CD4-positive, alpha-beta T cell treated with Interleukin-10 for 1 hour (primary cell): ENCODE measurements at regions not wholly inside any gene's neighbourhood (a gene's known extent, or its start where the extent isn't known, plus 50 kb on each side); places are given as distances from the start of the nearest gene placed in this dataset.

Experiments
- DNase-seq: peaks from one replicate; pipeline ENCODE4 v3.0.0-alpha.2; 2020

DNA sequence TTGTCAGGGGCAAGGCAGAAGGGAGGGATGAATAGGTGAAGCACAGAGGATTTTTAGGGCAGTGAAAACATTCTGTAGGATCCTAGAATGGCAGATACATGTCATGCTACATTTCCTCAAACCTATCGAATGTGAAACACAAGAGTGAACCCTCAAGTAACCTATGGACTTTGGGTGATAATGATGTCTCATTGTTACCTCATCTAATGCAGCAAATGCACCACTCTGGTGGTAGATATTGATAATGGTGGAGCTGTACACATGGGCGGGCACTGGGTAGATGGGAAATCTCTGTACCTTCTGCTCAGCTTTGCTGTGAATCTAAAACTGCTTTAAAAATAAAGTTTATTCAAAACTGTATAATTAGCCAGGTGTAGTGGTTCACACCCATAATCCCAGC is 95.2 kb upstream of the NCK2 start:
- DNase-seq: no peak

DNA sequence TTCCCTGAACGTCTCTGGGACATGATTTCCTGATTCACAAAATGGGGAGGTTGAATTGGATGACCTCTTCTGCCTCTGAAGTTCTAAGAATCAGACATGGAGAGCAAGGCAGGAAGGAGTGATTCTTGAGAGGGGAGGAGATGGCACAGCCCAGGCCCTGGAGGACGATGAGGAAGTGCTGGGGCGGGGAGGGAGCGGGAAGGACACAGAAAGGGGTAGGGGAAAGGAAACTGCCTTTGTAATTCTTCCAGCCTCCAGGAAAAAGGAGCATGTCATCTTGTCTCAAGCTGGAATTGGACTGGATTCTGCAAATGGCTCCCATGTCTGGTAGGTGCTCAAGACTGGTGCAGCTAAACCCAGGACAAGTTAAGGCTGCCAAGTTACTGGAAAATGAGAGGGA is 97.0 kb upstream of the NCK2 start:
- DNase-seq: no peak

DNA sequence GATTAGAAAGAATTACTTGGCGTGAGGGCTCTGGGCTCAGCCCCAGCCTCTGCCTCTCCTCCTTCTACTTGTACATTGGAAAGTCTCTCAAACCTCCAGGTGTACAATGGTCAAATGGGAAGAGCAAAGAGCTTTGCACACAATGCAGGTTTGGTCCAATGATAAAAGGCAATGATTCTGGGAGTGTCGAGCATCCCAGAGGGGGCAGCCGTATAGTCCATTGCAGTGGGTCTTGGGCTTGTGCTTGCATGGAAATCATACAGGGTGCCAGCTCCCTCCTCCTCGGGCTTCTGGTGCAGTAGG is 98.0 kb upstream of the NCK2 start:
- no peak for DNase-seq

DNA sequence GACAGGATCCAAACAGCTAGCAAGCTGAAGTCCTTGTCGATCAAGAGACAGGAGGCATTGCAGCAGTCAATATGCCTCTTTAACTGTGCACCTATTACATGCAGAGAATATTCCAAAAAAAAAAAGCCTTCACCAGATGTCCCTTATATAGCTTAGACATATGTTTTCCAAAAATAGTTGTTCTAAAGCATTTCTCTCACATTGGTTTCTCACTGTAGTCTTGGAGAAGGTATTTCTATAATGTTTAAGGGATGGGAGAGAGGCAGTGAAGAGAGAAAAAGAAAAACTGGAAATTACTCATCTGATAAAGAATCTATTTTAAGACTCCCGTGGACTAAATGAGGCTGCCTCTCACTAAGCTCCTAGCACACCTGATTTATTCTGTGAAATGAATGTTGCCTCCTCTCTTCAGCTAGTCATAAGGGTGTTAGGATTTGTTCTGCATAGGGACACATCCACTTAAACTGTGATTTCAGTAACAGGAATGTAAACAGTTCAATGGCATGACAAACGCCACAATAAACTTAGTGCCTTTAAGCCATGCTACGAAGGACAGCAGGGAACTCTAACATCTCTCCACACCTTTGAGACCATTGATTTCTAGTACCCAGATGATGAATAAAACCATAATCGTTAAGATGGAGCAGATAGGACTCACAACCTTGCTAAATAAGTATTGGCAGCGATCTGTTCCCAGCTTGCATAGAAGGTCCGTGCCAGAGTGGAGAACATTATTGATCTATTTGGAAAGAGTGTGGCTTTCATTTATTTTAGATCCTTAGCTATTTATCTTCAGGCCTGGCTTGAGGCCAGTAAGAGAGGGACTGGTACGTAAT is 98.6 kb upstream of the NCK2 start:
- DNase-seq: no peak

DNA sequence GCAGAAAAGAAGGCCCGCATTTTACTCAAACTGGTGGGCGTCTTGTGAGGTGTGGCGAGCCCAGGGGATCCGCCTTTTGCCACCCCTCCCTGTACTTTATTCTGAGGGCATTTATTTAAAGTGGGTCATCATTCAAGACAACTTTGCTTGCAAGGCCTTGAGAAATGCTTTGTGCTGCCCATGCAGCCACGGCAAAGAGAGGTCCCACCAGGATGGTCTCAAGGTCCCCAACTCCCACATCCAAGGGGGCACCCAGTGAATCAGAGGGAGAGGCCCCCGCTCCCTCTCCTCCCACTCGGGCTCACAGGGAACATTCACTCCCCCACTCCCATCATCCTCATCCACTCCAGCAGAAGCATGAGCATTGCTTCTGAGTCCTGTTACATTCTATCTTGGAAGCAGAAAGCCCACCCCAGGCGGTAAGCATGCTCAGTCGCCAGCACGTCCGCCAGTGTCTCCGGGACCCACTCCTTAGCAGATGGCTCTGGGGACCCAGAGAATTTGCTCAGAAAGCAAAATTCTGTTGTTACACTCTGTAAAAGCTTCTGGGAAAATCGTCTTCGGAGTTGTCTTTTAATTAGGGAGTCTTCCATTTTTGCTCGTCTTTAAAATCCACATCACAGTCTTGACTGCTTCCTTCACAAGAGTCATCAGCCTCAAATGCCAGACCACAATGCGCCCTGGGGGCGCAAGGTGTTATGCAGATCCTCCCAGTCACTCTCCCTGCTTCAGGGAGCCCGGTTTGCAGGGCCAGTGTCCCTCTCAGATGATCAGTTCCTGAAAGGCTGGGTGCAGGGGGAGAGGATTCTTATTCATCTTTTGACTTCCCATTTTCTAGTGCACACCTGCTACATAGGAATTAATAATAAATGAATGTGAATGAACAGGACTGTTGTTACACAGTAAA is 99.4 kb upstream of the NCK2 start:
- no peak for DNase-seq

DNA sequence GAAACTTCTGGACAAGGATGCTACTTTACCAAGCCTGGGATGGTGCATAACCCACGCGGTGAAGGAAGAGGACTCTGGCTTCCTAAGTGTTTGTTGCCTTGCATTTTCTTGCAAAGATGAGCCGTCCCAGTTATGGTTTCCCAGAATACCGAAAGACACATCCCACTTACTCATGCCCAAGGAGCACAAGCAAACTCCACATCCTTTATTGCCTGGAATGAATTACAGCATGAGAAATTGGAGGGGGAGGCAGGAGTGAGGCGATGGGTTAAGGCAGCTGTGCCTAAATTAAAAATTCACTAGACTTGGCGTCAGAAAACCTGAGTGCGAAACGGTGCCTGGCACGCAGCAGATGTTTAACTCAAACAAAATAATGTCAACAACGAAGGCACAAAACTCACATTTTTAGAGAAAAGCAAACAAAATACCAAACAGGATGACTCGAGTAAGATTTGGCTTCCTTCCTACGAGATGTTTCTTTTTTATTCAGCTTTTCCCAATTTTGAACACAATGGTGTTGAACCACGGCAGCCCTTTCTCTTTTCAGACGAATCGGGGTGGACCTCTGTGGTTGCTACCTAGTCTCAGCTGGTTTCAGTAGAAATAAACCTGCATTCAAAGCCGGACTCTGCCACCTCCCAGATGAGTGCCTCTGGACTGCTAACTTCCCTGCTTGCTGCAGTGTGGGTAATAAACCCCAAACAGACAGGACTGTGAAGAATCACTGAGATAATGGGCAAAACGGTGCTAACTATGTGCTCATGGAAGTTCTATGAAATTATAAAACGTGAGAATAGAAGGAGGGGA is 100.3 kb upstream of the NCK2 start:
- DNase-seq: no peak

DNA sequence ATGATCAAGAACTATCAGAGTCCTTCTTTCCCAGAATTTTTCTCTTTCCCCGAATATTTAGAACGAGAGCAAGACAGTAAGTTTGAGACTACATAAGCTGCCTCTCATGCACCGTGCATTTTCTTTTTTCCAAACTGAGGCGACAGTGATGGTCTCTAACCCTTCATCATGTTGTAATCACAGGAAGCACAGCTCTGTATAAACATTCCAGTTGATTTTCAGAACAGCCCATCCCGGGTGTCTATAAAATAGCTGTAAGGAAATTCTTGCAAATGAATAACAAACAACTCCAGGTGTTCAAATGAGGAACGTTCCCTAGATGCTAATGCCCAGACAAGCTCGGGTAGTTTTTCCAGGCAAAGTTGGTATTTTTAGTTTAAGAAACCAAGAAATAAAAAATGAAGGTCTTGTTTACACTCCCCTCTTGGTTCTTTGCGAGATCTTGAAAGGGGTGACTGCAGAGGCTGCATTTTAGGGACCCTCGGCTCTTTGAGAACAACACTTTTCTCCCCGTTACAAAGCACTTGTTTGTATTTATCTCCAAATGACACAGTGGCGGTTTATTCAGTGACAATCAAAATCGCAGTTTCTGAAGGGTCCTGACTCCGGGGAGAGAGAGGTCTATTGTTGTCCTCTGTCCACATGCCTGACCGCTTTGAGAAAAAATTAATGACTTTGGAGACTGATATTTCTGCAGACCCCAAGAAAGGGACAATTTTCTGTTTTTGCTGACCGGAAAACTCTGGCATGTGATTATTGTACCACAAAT is 101.1 kb upstream of the NCK2 start:
- DNase-seq: no peak

DNA sequence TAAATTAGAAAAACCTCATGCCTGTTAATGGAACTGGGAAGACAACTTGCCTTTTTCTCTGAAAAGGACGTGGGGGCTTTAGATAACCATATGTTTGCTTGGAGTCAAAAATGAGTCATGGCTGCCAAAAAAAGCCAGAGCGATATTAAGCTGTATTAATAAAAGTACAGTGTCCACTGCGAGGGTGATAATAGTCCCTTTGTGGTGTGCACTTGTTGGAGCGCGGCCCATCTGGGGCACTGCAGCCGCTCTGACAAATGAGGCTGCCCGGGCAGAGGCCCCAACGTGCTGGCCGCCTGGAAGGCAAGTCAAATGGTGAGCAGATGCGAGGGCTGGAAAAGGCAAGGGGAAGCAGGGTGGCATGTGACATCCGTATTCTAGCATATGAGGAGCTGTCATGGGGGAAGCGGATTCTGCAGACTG is 103.3 kb upstream of the NCK2 start:
- DNase-seq: no peak

DNA sequence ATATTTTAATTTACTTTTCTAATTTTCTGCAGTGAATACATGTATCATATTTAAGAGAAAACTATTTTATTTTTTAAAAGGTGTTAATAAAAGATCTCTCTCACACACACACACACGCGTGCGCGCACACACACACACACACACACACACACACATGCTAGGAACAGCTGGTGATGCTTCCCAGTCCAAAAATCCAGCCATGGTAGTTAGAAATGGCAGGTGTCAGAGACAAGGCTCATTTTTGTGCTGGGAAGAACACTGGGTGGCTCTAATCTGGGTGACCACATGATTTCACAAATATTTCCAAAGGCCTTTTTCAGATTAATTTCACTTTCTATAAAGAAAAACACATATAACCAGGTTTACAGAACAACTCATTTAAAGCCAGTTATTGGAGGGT is 104.5 kb upstream of the NCK2 start:
- DNase-seq: no peak

DNA sequence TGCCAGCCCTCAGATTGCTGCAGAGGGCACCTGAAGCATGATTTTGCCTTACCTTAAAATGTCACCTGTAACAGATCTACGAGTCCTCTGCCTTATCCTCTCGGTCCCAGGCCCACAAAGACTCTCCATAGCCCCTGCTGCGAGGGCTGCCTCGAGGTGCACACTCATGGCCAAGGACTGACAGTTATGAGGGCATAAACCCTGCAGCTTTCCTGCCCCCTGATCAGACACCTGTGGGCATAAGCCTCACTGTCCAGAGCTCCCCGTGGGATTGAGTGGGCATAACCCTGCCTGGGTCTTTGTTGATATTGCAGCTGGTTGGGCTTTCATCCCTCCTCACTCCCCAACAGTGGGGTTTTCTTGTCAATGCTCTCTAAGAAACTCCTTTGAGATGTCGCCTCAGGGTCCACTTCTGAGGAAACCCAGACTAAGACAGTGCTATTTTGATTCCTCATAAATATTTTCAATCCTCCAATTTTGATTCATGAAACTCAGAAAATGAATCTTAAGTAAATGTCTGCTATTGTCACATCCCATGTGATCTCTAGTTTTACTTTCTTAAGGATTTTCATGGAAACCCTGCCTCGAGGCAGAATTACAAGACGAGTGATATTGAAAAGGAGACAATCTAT is 108.5 kb upstream of the NCK2 start:
- DNase-seq: no peak

DNA sequence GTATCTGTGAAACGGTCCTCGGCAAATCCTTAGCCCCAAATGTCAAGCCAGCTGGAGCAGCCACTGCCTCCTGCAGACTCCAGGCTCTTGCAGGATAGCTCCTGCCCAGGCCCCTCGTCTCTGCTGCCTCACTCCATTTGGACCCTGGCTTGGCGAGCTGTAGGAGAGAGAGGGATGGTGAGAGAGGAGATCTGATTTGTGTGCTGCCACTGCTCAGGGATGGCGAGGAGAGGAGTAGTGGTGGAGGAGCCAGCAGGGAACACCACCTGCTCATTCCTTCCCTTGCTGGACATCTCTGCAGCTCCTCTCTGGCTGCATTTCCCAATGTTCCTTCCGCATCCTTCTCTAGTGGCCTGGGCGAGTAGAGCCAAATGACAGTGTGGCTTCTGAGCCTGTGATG is 109.1 kb upstream of the NCK2 start:
- no peak for DNase-seq

DNA sequence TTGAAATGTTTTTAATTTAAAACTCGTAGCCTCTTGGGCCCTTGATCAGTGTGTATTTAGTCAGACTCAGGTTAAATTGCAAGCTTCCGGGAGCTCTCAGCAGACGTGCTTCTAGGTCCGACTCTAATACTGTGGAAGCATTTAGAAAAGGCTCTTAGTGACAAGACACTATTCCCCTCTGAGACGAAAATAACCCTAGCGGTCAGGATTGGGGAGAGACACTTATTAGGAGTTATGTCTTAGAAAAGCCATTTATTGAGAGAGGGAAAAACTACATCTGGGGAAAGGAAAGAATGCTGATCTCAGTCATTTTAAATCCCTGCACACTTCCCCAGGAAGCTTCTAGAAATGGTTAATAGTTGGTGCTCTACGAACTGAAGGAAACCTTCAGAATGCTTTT is 110.5 kb upstream of the NCK2 start:
- no peak for DNase-seq

DNA sequence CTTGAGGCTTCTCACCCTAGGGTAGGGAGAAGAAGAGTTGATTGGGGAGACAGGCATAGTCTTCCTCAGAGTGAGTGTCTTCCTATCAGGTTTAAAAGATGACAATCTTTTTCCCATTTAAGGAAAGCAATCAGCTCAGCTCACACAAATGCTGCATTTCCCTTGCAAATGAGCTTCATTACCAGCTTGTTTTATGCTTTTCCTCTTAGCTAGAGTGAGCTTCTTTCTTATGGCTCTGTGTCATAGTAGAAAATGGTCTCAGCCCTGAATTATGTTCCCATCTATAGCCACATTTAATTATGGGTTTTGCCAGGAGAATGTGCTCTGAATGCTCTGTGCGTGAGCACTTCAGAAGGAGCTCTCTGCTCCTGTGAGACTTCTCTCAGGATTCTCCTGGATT is 112.8 kb upstream of the NCK2 start:
- DNase-seq: no peak

DNA sequence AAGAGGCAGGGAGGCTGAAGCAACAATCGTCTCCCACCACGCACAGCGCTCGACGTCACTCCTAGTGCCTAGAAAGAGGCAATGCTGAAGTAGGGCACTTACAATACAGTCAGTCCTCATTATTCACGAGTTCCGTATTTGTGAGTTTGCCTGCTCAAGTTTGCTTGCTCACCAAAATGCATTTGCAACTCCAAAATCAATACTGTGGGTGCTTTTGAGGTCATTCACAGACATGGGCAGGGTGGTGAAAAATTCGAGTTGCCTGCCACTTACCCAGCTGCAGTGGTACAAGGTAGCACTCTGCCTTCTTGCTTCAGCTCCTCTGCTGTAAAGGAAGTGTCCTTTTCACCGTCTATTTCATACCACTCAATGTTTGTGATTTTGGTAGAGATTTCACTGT is 113.7 kb upstream of the NCK2 start:
- no peak for DNase-seq

DNA sequence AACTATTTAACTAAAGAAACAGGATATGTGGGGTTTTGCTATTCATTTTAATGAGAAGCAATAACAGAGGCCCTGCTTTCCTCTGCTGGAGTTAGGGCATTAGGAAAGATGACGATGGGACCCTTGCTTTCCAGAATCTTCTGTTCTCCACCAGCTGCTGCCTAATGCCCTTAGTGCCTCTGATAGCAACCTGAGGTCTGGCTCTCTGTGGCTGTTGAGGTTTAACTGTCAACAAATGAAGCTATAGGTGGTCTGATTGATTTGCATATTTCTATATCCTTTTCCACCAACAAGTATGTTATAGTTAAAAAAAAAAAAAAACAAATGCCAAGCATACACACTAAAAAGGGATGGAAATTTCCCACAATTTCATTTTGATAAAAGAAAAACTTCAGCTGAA is 115.1 kb upstream of the NCK2 start:
- no peak for DNase-seq

DNA sequence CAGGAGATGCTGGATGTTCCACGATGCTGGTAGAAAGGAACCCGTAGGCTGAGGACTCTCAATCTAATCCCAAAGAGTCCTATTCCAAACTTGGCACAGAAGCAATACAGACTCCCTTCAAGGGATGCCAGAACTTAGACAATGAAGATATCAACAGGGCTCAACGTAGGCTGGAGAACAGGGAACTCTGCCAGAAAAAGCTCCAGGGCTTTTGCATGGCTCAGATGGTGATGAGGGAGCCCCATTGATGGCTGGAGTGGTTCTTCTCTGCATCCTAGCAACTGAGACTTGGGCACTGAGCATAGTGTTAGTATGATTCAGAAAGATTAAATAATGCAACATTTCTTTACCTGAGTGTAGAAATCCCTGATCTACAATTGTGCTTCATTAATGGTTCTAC is 117.2 kb upstream of the NCK2 start:
- DNase-seq: no peak

DNA sequence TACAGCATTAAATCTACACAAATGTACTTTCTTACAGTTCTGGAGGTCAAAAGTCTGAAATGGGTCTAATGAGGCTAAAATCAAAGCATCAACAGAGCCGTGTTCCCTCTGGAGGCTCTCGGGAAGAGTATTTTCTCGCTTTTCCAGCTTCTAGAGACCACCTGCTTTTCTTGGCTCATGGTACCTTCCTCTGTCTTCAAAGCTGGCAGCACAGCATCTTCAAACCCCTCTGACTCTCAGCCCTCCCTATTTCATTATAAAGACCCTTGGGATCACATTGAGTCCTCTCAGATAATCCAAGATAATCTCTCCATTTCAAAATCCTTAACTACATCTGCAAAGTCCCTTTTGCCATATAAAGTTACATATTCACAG is 117.8 kb upstream of the NCK2 start:
- DNase-seq: no peak

DNA sequence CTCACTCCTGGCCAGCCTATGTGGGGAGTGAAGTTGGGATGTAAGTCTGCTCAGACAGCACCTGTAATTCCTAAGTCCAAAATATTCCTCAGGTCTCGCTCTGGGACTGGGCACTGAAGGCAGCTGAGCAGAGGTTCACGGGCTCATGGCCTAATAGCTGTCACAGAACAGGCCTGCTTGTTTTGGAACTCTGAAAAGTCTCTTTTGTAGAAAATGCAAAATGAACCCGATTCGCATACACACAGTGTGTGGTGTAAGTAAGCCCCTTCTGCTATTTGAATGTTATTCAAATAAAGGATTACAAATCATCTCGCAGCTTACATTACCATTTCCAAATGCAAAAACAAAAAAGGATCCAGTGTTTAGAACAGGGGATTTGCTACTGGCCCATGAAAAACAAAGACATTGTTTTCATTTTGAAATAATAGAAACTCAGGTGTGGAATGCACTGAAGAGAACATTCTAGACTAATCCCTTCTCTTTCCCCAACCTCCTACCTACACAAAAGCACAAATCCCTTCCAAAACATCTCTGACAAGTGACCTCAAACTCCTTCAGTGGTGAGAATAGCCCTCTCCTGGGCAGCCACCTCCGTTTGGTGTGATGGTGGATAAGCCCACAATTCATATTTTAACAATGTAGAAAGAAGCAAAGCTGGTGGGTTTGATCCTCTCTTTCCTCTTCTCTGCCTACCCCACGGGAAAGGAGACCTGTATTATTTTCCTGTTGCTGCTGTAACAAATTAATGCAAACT is 118.3 kb upstream of the NCK2 start:
- DNase-seq: no peak

DNA sequence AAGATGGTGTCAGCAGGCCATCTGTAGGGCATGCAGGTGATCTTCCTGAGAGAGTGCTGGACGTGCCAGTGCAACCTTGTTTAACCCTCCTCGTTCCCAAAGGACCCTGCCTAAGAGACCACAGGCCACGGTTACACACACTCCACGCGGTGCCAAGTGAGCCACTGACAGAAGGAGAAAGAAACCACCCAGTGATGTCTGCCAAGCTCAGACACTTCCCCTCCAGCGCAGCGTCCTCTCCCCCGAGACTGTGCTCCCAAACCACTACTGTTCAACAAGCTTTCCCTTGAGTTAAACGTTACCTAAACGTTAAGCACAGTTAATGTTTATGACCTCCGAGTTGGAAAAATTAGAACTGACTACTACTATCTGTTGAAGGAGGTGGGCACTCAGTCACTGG is 119.1 kb upstream of the NCK2 start:
- DNase-seq: no peak

DNA sequence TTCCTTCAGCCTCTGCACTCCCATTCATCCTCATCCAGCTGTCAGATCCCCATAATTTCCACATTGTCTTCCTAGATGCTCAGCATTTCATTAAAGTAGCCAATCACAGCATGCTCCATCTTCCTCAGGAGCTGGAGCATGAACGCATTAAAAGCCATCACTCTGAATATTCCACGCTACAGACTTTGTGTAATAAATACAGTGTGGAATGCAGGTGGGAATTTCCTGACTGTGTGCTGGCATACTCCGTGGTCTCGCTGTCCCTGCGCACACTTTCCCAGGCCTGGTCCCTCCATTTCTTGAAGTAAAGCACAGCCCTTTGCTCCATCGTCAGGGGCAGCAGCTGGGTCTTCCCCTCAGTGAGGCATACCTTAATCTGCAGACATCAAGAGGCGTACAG is 123.7 kb upstream of the NCK2 start:
- no peak for DNase-seq

DNA sequence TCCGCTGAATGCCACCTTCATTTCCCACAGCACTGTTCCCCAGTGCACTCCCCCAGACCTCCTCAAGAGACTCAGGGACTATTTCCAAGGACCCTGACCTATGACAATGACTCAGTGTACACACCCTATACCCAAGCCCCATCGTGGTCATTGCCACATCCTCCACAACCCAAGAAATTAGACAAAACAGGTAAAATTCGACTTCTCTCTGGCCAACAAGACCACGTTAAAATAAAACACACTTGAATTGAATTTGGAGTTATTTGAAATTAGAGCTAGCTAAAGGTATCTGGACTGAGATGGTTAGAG is 126.4 kb upstream of the NCK2 start:
- DNase-seq: no peak
